ENCODE measurements at regions not wholly inside any gene's neighbourhood (a gene's known extent, or its start where the extent isn't known, plus 50 kb on each side); places are given as distances from the start of the nearest gene placed in this dataset.

GRCh38 chr1:70840260-70840953, 207.2 kb downstream of the PTGER3 start:
- TF ChIP-seq JUNB (CRISPR knock-in tag; IDR thresholded peaks at IDR 0.05; ENCODE audit: borderline replicate concordance) (no peak), TBX2 (CRISPR knock-in tag; IDR thresholded peaks at IDR 0.05; ENCODE audit: borderline replicate concordance) (no peak), GTF2F1 (IDR thresholded peaks at IDR 0.05; ENCODE audit: low read length) (no peak), ZIK1 (CRISPR knock-in tag; IDR thresholded peaks at IDR 0.05; ENCODE audit: borderline replicate concordance, low read depth) (no peak), CTCF (CRISPR knock-in tag; IDR thresholded peaks at IDR 0.05) (no peak), MYC (CRISPR knock-in tag; IDR thresholded peaks at IDR 0.05; ENCODE audit: borderline replicate concordance) (no peak), TCF12 (IDR thresholded peaks at IDR 0.05) (no peak), TCF12 (CRISPR knock-in tag; IDR thresholded peaks at IDR 0.05) (no peak), ARNT2 (CRISPR knock-in tag; IDR thresholded peaks at IDR 0.05; ENCODE audit: low read depth) (no peak), FOXK1 (CRISPR knock-in tag; IDR thresholded peaks at IDR 0.05; ENCODE audit: borderline replicate concordance, low read depth) (no peak), RELA (CRISPR knock-in tag; IDR thresholded peaks at IDR 0.05) (no peak), ETS1 (CRISPR knock-in tag; IDR thresholded peaks at IDR 0.05) (no peak), SOX5 (CRISPR knock-in tag; IDR thresholded peaks at IDR 0.05; ENCODE audit: borderline replicate concordance) (no peak)
